IPS-15b (cell line): ENCODE measurements at regions not wholly inside any gene's neighbourhood (a gene's known extent, or its start where the extent isn't known, plus 50 kb on each side); places are given as distances from the start of the nearest gene placed in this dataset.

ENCODE experiments used
- H3K27me3 ChIP-seq: one replicate; pipeline ENCODE4 v1.6.1; 2013; ENCODE audit warnings: low read length; ENCODE audit not compliant: control insufficient read depth, insufficient read depth
- H3K36me3 ChIP-seq: one replicate; pipeline ENCODE4 v1.6.1; 2013; ENCODE audit warnings: low read length; ENCODE audit not compliant: control insufficient read depth, insufficient read depth
- H3K4me1 ChIP-seq: one replicate; pipeline ENCODE4 v1.6.1; 2013; ENCODE audit warnings: mild to moderate bottlenecking, low read length; ENCODE audit not compliant: control insufficient read depth, insufficient read depth
- H3K4me3 ChIP-seq: one replicate; pipeline ENCODE4 v1.5.1; 2013; ENCODE audit warnings: low read depth, low read length
- H3K9ac ChIP-seq: one replicate; pipeline ENCODE4 v1.6.1; 2013; ENCODE audit warnings: low read depth, mild to moderate bottlenecking, low read length
- H3K9me3 ChIP-seq: one replicate; pipeline ENCODE4 v1.6.1; 2013; ENCODE audit warnings: mild to moderate bottlenecking, low read length; ENCODE audit not compliant: control insufficient read depth, insufficient read depth

DNA sequence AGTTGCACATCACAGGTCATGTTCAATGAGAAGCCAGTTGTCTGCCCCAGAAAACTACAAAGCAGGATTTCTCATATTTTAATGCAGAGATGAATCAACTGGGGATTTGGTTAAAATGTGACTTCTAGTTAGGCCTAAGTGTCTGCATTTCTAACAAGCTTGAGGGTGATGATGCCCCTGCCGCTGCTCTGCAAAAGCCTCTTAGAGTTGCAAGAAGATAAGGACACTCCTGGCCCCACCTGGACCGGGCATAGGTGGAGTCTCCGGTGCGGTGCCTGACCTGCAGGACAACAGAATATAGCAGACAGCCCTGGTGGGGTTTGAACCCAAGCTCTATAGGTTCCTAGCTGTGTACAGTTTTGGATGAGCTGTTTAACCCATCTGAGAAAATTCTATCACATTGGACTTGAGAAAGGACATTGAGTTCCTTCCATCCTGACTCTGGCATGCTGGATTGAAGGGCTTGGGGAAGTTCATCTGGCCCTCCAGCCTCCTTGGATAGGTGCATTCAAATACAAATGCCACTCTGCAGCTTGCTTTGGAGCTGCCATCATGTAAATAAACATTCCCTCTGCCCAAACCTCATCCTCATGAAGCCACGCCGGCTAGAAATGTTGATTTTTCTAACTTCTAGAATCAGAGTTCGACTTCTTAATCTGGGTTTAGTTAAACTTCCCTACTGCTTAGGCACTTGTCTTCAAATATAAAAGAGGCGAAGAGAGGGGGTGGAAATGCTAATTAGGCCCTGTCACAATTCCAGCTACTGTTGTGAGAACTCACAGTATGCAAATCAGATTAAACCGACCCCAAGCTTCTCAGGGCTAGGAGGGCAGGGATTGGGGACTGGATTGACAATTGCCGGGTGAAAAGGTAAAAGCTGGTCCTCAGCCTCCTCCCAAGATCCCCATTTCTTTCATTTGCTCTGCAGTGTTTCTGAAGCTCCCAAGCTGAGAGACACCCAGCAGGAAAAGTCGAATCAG is 1225.6 kb downstream of the VRK1 start:
- Histone ChIP-seq H3K36me3 (no peaks in the 10 kb centered on the region), H3K4me3 (no peak overlapping the region), H3K27me3 (no peaks in the 10 kb centered on the region), H3K4me1 (peaks cover 2% of the 10 kb centered on the region), H3K9ac (no peak overlapping the region), H3K9me3 (no peaks in the 10 kb centered on the region)

DNA sequence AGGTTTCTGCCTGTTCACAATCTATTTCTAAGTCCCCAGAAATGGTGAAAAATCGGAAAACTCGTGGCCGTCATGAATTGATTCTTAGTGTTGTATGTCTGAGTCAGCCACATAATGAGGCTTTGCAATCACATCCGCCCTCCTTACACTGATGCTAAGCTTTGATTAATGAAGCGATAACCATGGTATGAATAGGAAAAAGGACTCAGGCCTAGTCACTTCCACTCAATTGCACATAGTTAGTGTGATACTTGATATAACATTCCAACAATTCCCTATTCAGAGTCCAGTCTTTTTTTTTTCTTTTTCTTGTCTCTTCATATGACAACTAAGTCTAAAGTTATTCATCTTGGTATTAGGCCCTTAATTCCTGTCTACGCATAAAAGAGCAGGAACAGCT is 1231.0 kb downstream of the VRK1 start:
- Histone ChIP-seq H3K9me3 (no peaks in the 10 kb centered on the region), H3K9ac (no peak overlapping the region), H3K27me3 (no peaks in the 10 kb centered on the region), H3K4me1 (peaks cover 2% of the 10 kb centered on the region), H3K4me3 (no peak overlapping the region), H3K36me3 (no peaks in the 10 kb centered on the region)

DNA sequence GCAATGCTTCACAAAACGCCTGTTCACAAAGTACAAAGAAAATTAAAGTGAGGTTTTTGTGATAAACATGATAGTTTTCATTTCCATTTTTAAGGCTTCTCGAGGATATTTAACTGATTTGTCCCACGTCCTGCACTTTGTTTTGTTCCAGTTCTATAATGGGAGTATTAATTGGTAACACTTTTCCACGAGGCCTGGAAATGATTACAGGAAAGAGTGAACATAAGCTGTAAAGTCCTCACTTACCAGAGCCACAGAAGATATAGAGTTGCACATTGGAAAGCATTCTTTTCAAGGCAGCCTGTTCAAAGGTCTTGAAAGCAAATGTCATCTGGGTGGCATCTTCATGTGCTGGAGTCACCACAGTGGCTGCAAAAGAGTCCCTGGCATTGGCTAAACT is 1236.6 kb downstream of the BCL11B start:
- H3K36me3 ChIP-seq, result no peaks in the 10 kb centered on the region
- H3K27me3 ChIP-seq, result no peaks in the 10 kb centered on the region
- no peaks in the 10 kb centered on the region for H3K4me1 ChIP-seq
- H3K9me3 ChIP-seq, result no peaks in the 10 kb centered on the region
- H3K9ac ChIP-seq, result no peak overlapping the region
- H3K4me3 ChIP-seq, result no peak overlapping the region

DNA sequence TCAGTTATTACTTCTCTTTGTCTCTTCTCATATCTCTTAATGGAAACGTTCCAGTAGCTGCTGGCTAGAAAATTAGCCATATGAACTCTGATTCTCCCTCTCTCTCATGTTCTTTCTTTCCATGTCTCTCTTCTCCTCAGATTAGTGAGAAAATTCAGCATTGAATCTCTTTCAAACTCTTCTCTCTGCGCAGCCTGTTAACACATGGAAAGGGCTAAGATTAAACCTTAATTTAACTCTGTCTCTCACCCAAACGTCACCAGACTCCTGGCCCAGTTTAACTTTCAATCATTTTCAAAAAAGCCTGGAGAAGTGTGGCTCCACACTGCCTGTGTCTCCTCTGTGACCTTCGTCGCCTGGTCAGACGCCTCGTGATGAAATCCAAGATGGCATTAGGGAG is 1234.2 kb downstream of the BCL11B start:
- H3K27me3 ChIP-seq, result no peaks in the 10 kb centered on the region
- H3K4me1 ChIP-seq, result no peaks in the 10 kb centered on the region
- H3K9me3 ChIP-seq, result no peaks in the 10 kb centered on the region
- H3K36me3 ChIP-seq, result no peaks in the 10 kb centered on the region
- H3K4me3 ChIP-seq, result no peak overlapping the region
- no peak overlapping the region for H3K9ac ChIP-seq

DNA sequence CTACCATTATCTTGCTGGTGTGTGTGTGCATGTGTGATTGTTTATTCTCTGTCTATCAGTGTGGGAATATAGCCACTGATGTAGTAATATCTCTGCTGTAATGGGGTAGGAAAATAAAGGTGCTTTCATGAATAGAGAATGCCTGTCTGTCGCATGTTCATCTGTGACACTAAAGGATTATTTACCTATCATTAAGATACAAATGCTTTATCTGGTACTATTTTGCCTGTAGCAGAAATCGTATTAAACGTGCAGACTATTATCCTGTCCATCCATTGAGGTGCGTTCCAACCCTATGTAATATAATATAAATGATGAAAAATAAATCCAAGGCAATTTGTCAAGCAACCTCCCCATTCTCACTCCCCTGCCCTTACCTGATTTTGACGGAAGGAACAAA is 1215.1 kb downstream of the BCL11B start:
- Histone ChIP-seq H3K36me3 (no peaks in the 10 kb centered on the region), H3K4me3 (no peak overlapping the region), H3K27me3 (no peaks in the 10 kb centered on the region), H3K9ac (no peak overlapping the region), H3K9me3 (no peaks in the 10 kb centered on the region), H3K4me1 (no peaks in the 10 kb centered on the region)

DNA sequence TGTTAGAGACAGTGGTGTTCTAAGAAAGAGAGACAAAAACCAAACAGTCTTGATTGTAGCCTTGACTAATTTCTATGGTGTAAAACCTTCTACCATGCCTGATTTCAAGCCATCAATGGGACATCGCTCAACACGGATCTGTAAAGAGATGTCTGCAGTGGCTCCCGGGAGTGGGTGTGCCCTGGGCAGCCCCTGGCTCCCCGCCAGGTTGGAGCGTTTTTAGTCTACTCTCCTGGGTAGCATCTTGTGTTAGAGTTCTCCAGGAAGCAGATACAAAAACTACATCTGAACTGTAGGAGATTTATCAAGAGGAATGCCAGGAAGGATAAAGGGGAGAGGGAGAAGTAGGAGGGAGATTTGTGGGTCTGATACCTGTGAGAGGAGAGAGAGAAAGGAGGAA is 1212.9 kb downstream of the BCL11B start:
- Histone ChIP-seq H3K9ac (no peak overlapping the region), H3K4me3 (no peak overlapping the region), H3K9me3 (no peaks in the 10 kb centered on the region), H3K36me3 (no peaks in the 10 kb centered on the region), H3K4me1 (no peaks in the 10 kb centered on the region), H3K27me3 (no peaks in the 10 kb centered on the region)

DNA sequence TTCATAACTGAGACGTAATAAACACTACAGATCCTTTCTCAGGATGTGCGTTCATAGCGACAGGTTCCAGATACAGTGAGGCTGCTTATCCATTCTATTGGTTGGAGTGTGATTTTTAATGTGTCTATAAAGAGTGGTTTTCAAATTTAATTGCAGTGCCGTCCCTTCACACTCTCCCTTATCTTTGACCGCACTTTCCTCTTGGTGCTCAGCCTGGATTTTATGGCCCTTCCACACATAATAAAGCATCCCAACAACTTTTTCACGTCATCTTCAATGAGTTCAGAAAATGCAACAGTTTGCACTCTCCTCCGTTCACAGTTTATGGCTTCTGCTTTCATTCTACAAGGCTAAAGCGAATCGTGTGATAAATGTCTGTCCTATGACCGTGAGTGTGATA is 1209.9 kb downstream of the BCL11B start:
- Histone ChIP-seq H3K9ac (no peak overlapping the region), H3K27me3 (no peaks in the 10 kb centered on the region), H3K9me3 (no peaks in the 10 kb centered on the region), H3K4me1 (no peaks in the 10 kb centered on the region), H3K36me3 (no peaks in the 10 kb centered on the region), H3K4me3 (no peak overlapping the region)

DNA sequence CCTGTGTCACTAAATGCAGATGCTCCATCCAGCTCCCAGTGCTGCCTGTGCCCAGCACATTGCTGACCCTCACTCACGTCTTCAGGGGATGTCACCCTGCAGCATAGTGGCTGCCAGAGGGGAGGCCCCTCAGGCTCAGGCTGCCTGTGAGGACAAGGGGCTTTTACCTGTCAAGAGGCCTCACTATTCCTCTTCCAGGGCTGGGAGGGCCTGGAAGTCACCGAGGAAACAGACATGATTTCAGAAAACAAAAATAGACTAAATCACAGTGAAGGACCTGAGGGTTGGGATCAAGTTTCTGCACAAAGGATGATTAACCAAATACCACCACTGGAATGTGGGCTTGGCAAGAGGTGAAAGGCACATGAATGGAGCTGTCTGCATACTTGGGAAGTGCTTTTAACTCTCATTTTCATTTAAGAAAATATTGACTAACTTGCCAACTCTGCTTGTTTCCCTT is 1202.3 kb downstream of the BCL11B start:
- Histone ChIP-seq H3K4me1 (peaks cover 6% of the 10 kb centered on the region), H3K9ac (no peak overlapping the region), H3K9me3 (no peaks in the 10 kb centered on the region), H3K27me3 (no peaks in the 10 kb centered on the region), H3K36me3 (no peaks in the 10 kb centered on the region), H3K4me3 (no peak overlapping the region)

DNA sequence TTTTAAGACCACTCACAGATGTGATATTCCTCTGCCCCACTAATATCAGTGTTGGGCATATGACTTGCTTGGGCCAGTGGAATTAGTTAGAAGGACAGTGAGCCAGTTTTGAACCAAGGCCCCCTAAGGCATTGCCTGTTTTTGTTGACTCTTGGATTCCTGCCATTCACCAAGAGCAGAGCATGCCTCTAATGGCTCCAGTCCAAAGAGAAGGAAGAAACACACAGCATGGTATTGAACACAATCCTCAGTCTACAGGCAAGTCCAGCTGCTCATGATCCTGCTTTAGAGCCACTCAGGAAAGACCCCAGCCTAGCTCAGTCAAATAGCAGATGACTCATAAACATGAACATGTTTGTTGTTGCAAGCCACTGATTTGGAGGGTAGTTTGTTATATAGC is 1201.5 kb downstream of the BCL11B start:
- H3K9ac ChIP-seq, result no peak overlapping the region
- no peak overlapping the region for H3K4me3 ChIP-seq
- H3K9me3 ChIP-seq, result no peaks in the 10 kb centered on the region
- H3K4me1 ChIP-seq, result peaks cover 6% of the 10 kb centered on the region
- H3K27me3 ChIP-seq, result no peaks in the 10 kb centered on the region
- no peaks in the 10 kb centered on the region for H3K36me3 ChIP-seq

DNA sequence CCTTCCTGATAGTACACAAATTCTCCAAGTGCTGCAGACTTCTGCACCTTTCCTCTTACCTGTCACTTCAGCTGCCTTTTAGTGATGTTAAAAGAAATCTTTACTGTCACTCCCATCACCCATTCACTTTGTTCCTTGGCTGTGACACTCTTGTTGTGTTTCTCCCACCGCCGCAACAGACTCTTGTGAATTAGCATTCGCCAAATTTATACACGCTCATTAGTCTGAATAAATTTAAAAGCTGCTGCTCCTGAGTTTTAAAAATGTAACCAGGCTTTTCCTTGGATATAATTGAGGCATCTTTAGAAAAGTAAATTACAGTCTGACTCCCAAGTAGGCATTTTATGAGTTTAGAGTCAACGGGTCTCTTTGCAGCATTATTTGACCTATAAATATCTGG is 1197.9 kb downstream of the BCL11B start:
- Histone ChIP-seq H3K4me3 (no peak overlapping the region), H3K9me3 (no peaks in the 10 kb centered on the region), H3K27me3 (no peaks in the 10 kb centered on the region), H3K9ac (no peak overlapping the region), H3K36me3 (no peaks in the 10 kb centered on the region), H3K4me1 (peaks cover 6% of the 10 kb centered on the region)

DNA sequence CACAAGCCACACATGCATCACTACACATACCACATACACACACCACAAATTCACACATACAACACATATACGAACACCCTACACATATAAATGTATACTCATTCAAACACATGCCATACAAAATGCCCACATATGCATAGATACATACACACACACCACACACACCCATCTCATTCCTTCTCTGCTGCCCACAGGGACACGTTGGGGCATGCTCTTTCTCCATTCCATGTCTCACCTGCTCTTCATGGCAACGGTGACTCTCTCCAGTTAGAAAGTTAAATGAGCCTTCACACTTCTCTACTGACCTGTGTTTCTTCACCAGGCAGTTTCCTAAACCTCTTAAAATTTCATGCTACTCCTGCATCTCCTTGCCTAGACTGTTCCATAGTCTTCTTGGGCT is 1194.8 kb downstream of the BCL11B start:
- H3K9me3 ChIP-seq, result no peaks in the 10 kb centered on the region
- H3K4me3 ChIP-seq, result no peak overlapping the region
- no peak overlapping the region for H3K9ac ChIP-seq
- H3K27me3 ChIP-seq, result no peaks in the 10 kb centered on the region
- no peaks in the 10 kb centered on the region for H3K4me1 ChIP-seq
- H3K36me3 ChIP-seq, result no peaks in the 10 kb centered on the region

DNA sequence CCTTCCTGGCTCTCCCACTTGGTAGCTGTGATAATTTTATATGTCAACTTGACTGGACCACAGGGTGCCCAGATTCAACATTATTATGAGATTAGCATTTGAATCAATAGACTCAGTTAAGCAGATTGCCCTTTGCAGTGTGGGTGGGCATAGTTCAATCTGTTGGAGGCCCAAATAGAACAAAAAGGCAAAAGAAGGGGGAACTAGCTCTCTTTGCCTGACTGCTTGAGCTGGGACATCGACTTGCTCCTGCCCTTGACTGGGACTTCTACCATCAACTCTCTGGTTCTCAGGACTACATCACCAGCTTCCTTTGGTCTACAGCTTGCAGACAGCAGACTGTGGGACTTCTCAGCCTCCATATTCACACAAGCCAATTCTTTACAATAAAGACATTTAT is 1189.2 kb downstream of the BCL11B start:
- Histone ChIP-seq H3K4me1 (peaks cover 2% of the 10 kb centered on the region), H3K27me3 (no peaks in the 10 kb centered on the region), H3K4me3 (no peak overlapping the region), H3K36me3 (no peaks in the 10 kb centered on the region), H3K9ac (no peak overlapping the region), H3K9me3 (no peaks in the 10 kb centered on the region)
